ENCODE measurements at regions not wholly inside any gene's neighbourhood (a gene's known extent, or its start where the extent isn't known, plus 50 kb on each side); places are given as distances from the start of the nearest gene placed in this dataset.

DNA sequence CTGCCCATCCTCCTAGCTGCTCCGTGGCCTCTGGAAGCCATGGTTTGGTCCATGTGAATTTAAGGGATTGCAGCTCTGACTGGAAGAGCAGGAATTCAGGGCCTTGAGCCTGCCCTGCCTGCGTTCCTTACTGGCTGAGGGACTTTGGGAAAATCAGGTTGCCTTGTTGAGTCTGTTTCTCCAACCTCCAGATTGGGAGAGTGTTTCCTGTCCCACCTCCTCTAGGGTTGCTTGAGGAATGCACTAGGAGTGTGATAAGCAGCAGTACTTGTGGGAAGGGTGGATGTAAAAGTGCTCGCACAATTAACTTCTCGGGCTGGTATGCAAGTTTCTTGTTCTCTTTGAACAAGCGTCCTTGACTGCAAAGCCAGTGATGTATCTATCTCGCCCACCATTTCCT lies 84.4 kb upstream of the YWHAQ start:
- Histone ChIP-seq H3K4me3 (no peak overlapping the region), H3K27me3 (no peaks in the 10 kb centered on the region), H3K36me3 (no peaks in the 10 kb centered on the region), H3K27ac (no peak overlapping the region), H3K4me1 (no peaks in the 10 kb centered on the region), H3K9me3 (no peaks in the 10 kb centered on the region)
- no peak for DNase-seq
- TF ChIP-seq, protein P1, sequence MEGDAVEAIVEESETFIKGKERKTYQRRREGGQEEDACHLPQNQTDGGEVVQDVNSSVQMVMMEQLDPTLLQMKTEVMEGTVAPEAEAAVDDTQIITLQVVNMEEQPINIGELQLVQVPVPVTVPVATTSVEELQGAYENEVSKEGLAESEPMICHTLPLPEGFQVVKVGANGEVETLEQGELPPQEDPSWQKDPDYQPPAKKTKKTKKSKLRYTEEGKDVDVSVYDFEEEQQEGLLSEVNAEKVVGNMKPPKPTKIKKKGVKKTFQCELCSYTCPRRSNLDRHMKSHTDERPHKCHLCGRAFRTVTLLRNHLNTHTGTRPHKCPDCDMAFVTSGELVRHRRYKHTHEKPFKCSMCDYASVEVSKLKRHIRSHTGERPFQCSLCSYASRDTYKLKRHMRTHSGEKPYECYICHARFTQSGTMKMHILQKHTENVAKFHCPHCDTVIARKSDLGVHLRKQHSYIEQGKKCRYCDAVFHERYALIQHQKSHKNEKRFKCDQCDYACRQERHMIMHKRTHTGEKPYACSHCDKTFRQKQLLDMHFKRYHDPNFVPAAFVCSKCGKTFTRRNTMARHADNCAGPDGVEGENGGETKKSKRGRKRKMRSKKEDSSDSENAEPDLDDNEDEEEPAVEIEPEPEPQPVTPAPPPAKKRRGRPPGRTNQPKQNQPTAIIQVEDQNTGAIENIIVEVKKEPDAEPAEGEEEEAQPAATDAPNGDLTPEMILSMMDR (IDR thresholded peaks at IDR 0.05 in 4 of 5, conservative IDR thresholded peaks at IDR 0.05 in 1 of 5): no peak
- no peak for TF ChIP-seq POLR2A (IDR thresholded peaks at IDR 0.05)
- in situ Hi-C loops (cut with MboI; ENCODE audit: low sequenced_read_pairs in 4 of 4) (no loop called here), intact Hi-C loops (cut with DNase I; ENCODE audit: low total_unique reads) (no loop called here)
- ATAC-seq: no peak

DNA sequence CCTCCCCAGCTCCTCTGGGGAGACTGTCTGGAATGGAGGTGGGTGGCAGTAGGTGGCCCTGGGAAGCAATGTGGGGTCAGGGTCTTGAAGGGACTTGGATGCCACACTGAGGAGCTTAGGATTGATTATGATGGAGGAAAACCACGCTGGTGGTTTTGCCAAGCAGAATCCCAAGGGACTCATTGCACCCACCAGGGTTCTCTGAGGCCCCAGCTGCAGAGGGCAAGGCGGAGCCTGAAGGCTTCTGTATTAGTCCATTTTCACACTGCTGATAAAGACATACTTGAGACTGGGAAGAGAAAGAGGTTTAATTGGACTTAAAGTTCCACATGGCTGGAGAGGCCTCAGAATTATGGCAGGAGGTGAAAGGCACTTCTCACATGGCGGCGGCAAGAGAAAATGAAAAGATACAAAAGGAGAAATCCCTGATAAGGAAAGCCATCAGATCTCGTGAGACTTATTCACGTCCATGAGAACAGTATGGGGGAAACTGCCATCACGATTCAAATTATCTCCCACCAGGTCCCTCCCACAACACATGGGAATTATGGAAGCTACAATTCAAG lies 87.2 kb upstream of the YWHAQ start:
- Histone ChIP-seq H3K27me3 (no peaks in the 10 kb centered on the region), H3K9me3 (no peaks in the 10 kb centered on the region), H3K27ac (no peak overlapping the region), H3K36me3 (no peaks in the 10 kb centered on the region), H3K4me1 (no peaks in the 10 kb centered on the region), H3K4me3 (no peak overlapping the region)
- in situ Hi-C loops (cut with MboI; ENCODE audit: low sequenced_read_pairs in 4 of 4): no loop called here
- intact Hi-C loops (cut with DNase I; ENCODE audit: low total_unique reads): no loop called here
- TF ChIP-seq, protein P1 (IDR thresholded peaks at IDR 0.05 in 4 of 5, conservative IDR thresholded peaks at IDR 0.05 in 1 of 5): no peak
- no peak for TF ChIP-seq POLR2A (IDR thresholded peaks at IDR 0.05)
- ATAC-seq: no peak
- DNase-seq: no peak

DNA sequence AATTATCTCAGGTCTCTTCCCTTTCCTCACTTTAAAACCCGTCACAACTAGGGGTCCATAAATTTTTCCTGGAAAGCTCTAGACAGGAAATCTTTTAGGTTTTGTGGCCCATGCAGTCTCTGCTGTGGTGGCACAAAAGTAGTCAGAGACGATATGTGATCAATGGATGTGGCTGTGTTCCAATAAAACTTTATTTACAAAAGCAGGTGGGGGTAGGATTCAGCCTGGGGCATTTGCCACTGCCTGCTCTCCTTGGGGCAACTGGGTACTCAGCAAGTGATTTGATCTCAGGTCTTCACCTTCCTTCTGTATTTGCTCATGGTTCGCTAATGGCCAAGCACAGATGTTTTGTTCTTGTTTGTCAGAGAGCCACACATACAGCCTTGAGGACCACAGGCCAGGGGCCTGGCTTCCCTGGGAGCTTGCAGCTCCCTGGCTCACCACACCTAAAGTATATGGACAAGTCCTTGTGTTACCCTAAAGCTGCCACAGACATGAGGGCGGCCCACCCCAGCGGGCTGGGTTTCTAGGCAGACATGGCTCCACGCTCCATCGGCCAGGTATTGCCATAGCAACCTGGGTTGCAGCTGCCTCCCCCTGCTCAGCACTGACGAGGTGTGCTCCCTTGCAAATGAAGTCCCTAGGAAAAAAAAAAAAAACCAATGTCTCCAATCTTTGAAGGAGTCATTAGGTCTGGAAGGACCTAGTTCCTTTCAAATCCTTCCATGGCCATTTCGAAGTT lies 89.7 kb upstream of the YWHAQ start:
- H3K9me3 ChIP-seq: no peaks in the 10 kb centered on the region
- TF ChIP-seq, protein P1 (IDR thresholded peaks at IDR 0.05 in 4 of 5, conservative IDR thresholded peaks at IDR 0.05 in 1 of 5): no peak
- no peak for TF ChIP-seq POLR2A (IDR thresholded peaks at IDR 0.05)
- H3K4me3 ChIP-seq: no peak overlapping the region
- H3K27ac ChIP-seq: no peak overlapping the region
- H3K27me3 ChIP-seq: no peaks in the 10 kb centered on the region
- ATAC-seq (no peak), DNase-seq (no peak)
- in situ Hi-C loops (cut with MboI; ENCODE audit: low sequenced_read_pairs in 4 of 4) (no loop called here), intact Hi-C loops (cut with DNase I; ENCODE audit: low total_unique reads) (no loop called here)
- no peaks in the 10 kb centered on the region for H3K4me1 ChIP-seq
- H3K36me3 ChIP-seq: no peaks in the 10 kb centered on the region

DNA sequence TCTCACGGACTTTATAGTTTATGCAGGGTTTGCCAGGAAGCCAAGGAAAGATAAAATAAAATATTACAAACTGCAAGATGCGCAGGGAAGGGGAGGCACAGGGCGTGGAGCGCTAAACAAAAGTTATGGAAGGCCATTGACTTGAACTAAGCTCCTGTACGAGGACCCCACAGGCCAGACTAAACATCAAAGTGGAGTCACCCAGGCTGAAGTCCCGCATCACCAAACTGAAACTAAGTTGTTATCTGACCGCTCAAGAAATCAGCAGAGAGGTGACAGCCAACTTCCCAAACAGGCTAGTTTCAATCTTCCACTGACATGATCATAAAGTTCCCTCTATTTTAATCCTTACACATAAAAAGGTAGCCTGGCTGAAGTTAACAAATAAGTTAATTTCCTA lies 90.5 kb upstream of the YWHAQ start:
- Histone ChIP-seq H3K27me3 (no peaks in the 10 kb centered on the region), H3K4me1 (no peaks in the 10 kb centered on the region), H3K9me3 (no peaks in the 10 kb centered on the region), H3K4me3 (no peak overlapping the region), H3K27ac (no peak overlapping the region), H3K36me3 (no peaks in the 10 kb centered on the region)
- intact Hi-C loops (cut with DNase I; ENCODE audit: low total_unique reads) (no loop called here), in situ Hi-C loops (cut with MboI; ENCODE audit: low sequenced_read_pairs in 4 of 4) (no loop called here)
- TF ChIP-seq, protein P1 (IDR thresholded peaks at IDR 0.05 in 4 of 5, conservative IDR thresholded peaks at IDR 0.05 in 1 of 5): no peak
- no peak for TF ChIP-seq POLR2A (IDR thresholded peaks at IDR 0.05)
- ATAC-seq: no peak
- DNase-seq: no peak
